ENCODE measurements at regions not wholly inside any gene's neighbourhood (a gene's known extent, or its start where the extent isn't known, plus 50 kb on each side); places are given as distances from the start of the nearest gene placed in this dataset.

- TF ChIP-seq POLR2AphosphoS5 (IDR thresholded peaks at IDR 0.05; ENCODE audit: low read depth, low read length) = no peak
- TF ChIP-seq POLR2A (IDR thresholded peaks at IDR 0.05; ENCODE audit: low read depth, low read length) = no peak
Observed at GRCh38 chr19:13573056-13573667, 66.9 kb upstream of the CACNA1A start.

All from GM12892 (cell line).